ENCODE measurements at regions not wholly inside any gene's neighbourhood (a gene's known extent, or its start where the extent isn't known, plus 50 kb on each side); places are given as distances from the start of the nearest gene placed in this dataset.
"Not testable (repeated sequence)": the region's sequence is repeated elsewhere in the genome, so short reads cannot be mapped to it uniquely, and the experiment has no call there.

GRCh38 chr7:114084472-114085312 lies 165.9 kb upstream of the PPP1R3A start:
- no peak for DNase-seq (ENCODE audit: low read depth in 1 of 2, low spot score in 1 of 2)

DNA sequence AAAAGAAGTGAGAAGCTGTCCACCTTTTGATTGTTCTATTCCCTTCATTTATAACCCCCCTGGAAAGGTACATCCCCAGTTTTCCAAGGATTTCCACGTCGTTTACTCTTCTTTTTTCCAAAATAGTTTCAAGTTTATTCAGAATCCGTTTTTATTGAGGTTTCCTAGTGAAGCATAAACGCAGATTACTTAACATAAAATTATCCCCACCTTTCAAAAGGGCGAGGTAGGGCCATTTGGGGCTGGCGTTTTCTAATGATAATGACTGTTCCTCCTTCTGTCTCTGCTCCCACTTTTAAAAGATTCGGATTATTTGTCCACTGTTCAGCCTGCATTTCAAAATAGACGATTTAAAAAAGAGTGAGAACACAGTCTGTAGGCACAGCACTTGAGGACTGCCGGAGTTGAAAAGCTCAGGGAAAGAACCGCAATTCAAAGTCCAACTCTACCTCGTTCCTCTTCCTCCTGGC lies 165.2 kb upstream of the PPP1R3A start:
- DNase-seq (ENCODE audit: low read depth in 1 of 2, low spot score in 1 of 2), result no peak

DNA sequence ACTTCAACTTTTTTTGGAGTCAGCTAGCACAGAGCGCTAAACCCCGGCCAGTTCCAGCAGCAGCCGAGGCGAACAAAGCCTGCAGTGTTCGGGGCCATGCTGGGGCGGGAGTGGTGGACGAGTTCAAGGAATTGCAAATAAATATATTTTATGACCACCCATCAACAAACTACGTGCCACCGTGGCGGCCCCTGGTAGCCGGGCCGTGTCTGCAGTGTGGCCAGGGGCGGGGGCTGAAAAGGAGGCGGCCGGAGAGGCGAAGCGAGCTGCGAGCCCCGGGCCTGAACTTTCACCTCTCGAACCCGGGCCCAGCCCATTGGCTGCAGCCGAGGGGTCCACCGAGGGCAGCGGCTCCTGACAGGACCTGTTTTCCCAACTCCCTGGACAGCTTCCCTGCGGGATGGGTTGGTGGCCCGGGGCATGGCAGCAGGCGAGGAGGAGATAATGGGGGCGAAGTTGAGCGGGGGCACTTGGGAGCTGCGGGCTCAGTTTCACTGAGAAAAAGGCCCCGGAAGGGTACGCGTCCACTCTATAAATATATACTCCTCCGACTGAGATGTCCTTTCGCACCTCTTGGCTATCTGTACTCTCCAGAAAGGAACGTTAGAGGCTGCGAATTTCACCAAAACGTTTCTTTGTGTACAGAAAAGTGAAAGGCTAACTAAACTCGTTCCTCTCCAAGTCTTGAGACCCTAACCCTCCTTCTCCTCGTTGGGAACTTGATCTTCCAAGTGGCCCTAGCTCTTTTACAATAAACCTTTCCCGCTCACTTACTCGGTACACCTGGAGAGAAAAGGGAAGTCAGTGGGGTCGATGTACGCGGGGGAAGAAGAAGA lies 164.6 kb upstream of the PPP1R3A start:
- no peak for DNase-seq (ENCODE audit: low read depth in 1 of 2, low spot score in 1 of 2)

DNA sequence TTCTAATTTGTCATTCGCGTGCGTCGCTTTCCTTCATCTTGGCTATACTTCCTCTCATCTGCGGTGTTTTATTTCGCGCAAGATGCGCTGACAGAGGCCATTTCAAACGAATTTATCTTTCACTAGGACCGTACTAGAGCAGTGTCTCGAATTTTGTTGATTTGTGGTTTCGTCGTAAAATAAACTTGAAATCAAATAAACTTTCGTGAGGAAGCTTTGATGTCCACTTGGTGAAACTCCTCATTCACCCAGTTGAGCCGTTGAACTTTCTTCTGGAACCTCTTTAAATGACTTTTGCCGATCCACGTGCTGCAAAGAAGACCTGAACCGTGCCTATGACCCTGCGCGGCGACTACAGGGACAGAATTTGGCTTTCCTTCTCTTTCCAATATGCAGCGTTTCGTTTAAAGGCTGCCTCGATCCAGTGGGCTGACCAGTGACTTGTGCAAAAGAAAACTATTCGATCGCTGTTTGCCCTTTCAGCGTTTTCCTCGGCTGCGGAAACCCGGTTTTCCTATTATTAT lies 163.9 kb upstream of the PPP1R3A start:
- DNase-seq (ENCODE audit: low read depth in 1 of 2, low spot score in 1 of 2), result no peak

GRCh38 chr7:114081606-114082425 lies 163.0 kb upstream of the PPP1R3A start:
- DNase-seq (ENCODE audit: low read depth in 1 of 2, low spot score in 1 of 2), result no peak

- DNase-seq (ENCODE audit: low read depth in 1 of 2, low spot score in 1 of 2), result not testable (repeated sequence)
Measured at GRCh38 chr7:114077158-114077524, 158.3 kb upstream of the PPP1R3A start.

DNA sequence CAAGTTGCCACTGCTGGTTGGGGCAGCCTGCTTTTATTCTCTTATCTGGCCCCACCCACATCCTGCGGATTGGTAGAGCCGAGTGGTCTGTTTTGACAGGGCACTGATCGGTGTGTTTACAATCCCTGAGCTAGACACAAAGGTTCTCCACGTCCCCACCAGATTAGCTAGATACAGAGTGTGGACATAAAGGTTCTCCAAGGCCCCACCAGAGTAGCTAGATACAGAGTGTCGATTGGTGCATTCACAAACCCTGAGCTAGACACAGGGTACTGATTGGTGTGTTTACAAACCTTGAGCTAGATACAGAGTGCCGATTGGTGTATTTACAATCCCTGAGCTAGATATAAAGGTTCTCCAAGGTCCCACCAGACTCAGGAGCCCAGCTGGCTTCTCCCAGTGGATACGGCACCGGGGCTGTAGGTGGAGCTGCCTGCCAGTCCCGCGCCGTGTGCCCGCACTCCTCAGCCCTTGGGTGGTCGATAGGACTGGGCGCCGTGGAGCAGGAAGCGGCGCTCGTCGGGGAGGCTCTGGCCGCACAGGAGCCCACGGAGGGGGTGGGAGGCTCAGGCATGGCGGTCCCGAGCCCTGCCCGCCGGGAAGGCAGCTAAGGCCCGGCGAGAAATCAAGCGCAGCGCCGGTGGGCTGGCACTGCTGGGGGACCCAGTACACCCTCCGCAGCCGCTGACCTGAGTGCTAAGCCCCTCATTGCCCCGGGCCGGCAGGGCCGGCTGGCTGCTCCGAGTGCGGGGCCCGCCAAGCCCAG lies 157.8 kb upstream of the PPP1R3A start:
- not testable (repeated sequence) for DNase-seq (ENCODE audit: low read depth in 1 of 2, low spot score in 1 of 2)

GRCh38 chr7:114073701-114074100 lies 154.9 kb upstream of the PPP1R3A start:
- no peak for DNase-seq (ENCODE audit: low read depth in 1 of 2, low spot score in 1 of 2)

- no peak for DNase-seq (ENCODE audit: low read depth in 1 of 2, low spot score in 1 of 2)
Measured at GRCh38 chr7:114070246-114070645, 151.4 kb upstream of the PPP1R3A start.

DNA sequence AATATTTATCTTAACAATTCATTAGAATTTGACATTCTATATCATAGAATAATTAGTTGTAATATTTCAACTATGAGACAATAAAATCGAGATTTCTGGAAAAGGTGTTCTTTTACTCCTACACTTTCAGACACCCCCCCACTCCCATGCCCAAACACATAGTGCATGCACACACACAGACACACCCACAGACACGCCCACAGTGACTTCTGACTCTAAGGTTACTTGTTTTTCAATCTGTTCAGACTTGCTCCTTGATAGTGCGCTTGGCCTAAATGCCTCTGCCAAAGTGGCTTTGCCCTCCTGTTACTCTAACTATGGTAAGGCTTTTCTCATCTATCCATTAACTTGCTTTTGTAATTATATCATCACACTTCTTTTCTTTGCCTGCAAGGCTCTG lies 144.0 kb upstream of the PPP1R3A start:
- no peak for DNase-seq (ENCODE audit: low read depth in 1 of 2, low spot score in 1 of 2)

DNA sequence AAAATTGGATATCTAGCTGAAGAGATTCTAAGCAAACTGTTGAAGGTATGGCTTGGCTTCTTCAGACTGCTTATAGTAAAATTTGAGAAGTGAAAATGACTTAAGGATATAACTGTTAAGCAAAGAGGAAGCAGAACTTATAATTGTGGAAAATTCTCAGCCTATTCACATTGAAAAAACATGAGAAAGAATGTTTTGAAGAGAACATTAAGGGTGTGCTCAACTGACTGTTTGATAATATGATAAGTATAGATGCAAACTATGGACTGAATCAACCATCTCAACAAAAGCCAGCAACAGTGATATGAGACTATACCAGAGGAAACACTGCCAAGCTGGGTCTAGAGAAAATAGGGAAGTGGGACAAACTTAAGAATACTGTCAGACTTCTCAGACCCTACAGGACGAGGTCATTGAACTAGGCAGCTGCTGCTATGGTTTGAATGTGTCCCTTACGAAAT lies 133.1 kb upstream of the PPP1R3A start:
- DNase-seq (ENCODE audit: low read depth in 1 of 2, low spot score in 1 of 2), result no peak

GRCh38 chr7:114050571-114050970 lies 131.8 kb upstream of the PPP1R3A start:
- no peak for DNase-seq (ENCODE audit: low read depth in 1 of 2, low spot score in 1 of 2)

GRCh38 chr7:114048386-114049235 lies 129.8 kb upstream of the PPP1R3A start:
- no peak for DNase-seq (ENCODE audit: low read depth in 1 of 2, low spot score in 1 of 2)

DNA sequence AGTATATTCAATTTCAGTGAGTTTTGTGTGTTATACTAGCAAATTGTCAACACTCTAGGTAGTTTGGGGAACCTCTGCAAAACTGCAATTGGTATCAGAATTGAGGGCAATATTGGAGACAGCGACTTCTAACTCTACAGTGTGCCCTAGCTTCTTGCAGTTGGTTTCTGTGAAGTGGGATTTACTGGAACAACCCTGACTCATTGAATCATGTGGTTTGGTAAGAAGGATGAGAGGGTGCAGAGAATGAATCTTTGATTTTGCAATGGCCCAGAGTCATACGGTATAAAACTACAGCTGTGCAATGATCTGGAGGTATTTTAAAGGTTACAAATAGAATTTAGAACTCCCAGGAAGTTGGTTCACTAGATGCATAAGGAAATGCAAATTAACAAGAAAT lies 129.1 kb upstream of the PPP1R3A start:
- no peak for DNase-seq (ENCODE audit: low read depth in 1 of 2, low spot score in 1 of 2)

DNA sequence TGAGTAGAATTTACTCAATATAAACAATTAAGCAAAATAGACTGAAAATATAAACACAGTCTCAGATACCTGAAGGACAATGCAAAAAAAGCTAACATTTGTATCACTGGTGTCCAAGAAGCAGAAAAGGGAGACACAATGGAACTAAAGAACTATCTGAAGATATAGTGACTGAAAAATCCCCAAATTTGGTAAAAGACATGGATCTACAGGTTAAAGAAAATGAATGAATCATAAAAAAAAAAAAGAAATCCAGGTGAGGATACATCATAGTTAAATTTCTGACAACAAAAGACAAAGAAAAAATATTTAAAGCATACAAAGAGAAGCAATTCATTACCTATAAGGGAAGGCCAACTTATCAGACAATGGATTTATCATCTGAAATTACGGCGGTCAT lies 114.7 kb upstream of the PPP1R3A start:
- DNase-seq (ENCODE audit: low read depth in 1 of 2, low spot score in 1 of 2), result no peak

DNA sequence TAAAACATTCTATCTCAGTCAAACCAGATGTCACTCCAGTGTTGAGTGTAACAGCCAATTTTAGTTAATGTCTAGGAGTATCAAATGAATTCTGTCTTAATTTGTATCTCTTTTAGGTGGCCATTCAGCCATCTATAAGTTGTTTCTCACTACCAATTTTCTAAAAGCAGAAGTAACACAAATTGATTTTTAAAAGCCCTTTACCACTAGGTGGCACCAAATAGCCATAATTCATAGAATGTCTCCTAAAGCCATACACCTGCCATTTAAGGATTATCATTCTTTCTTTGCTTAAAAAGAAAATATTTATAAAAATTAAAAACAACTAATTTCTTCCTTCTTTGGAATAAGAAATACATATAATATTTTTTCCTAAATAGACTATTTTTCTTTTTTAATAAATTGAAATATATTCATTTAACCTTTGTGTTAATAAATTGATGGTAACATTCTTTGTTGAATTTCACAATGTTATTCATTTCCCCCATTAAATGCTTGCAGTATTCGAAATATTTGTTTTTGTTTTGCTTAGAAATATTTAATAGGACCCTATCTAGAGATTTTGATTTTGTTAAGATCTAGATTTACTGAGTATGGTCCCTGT lies 107.8 kb upstream of the PPP1R3A start:
- DNase-seq (ENCODE audit: low read depth in 1 of 2, low spot score in 1 of 2), result peak in 1 of 2 donors; percentile 61

DNA sequence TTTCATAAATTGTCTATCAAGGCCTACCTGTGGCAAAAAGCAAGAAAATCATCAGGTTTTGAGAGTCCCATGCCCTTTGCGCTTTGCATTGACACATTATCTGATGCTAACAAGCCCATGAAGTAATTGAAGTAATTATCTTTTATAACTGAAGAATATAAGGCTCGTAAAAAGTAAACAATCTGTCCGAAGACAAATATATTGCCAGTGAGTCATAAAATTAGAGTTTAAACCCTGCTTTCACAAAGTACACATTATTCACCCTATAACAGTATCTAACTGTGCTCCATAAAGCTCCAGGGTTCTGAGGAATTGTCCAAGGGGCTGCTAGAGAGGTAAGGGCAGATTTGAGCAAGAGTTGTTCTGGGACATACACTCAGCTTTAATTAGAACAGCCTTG lies 102.3 kb upstream of the PPP1R3A start:
- DNase-seq (ENCODE audit: low read depth in 1 of 2, low spot score in 1 of 2), result no peak

DNA sequence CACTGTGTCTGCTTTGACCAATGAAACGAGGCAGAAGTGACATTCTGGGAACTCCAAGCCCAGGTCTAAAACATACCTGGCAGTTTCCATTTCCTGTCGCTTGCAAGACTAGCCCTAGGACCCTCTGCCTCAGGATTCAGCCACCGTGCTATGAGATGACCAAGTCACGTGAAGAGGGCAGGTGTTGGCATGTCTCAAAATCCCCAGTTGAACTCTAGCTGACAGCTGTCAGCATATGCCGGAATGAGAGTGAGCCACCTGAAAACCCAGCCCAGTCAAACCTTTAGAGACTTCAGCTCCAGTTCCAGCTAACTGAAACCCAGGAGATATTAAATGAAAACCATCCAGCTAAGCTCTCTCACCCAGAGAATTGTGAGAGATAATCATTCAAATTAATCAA lies 89.9 kb upstream of the PPP1R3A start:
- DNase-seq (ENCODE audit: low read depth in 1 of 2, low spot score in 1 of 2), result no peak

DNA sequence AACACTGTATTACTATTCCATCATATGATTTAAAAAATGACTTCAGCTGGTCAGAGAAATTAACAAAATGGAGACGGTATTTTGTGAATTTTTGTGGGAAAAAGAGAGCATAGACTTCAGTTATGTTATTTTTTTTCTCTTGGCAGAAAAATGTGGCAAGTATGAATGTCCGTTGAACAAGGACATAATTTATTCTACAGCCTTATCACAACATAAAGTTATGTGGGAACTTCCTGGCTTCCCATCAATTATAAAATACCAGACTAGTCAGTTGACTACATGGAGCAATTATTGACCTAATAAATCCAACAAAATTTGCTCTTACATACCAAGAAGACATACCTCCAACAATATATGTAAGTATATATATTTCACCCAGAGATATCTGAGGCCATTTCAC lies 88.6 kb upstream of the PPP1R3A start:
- DNase-seq (ENCODE audit: low read depth in 1 of 2, low spot score in 1 of 2), result no peak
